ENCODE measurements at regions not wholly inside any gene's neighbourhood (a gene's known extent, or its start where the extent isn't known, plus 50 kb on each side); places are given as distances from the start of the nearest gene placed in this dataset.

- dilution Hi-C loops (cut with MboI; ENCODE audit: extremely low pct_ligation_motif_present, low sequenced_read_pairs) (no loop called here), intact Hi-C loops (cut with micrococcal nuclease) (no loop called here)
- no TSS peak for BruUV-seq (replicated peaks)
- no peak overlapping the region for H3K9ac ChIP-seq (replicated peaks; ENCODE audit: extremely low read depth, insufficient read depth, low read length)
- no peaks in the 10 kb centered on the region for H3K36me3 ChIP-seq (ENCODE audit: control insufficient read depth in 2 of 2, extremely low read depth in 1 of 2, insufficient read depth in 2 of 2, low read length in 2 of 2)
- no peaks in the 10 kb centered on the region for H3K9me1 ChIP-seq (replicated peaks; ENCODE audit: control insufficient read depth, extremely low read depth, insufficient read depth, low read length)
- no peak for TF ChIP-seq JUN (IDR thresholded peaks at IDR 0.05; ENCODE audit: borderline replicate concordance, insufficient read depth, insufficient read length, low read depth)
- no peak for TF ChIP-seq POLR2AphosphoS5 (IDR thresholded peaks at IDR 0.05; ENCODE audit: insufficient read depth, low read depth, low read length)
- TF ChIP-seq CTCF (IDR thresholded peaks at IDR 0.05; ENCODE audit: extremely low read depth in 1 of 2, insufficient read depth in 1 of 2, low read depth in 1 of 2, low read length in 2 of 2) = no peak
- no peak for TF ChIP-seq POLR2A (IDR thresholded peaks at IDR 0.05; ENCODE audit: low read depth, low read length)
- TF ChIP-seq MAX (IDR thresholded peaks at IDR 0.05; ENCODE audit: insufficient read depth, insufficient read length) = no peak
- TF ChIP-seq FOS (IDR thresholded peaks at IDR 0.05; ENCODE audit: borderline replicate concordance, insufficient read depth, low read length) = no peak
- no peak for TF ChIP-seq GATA2 (IDR thresholded peaks at IDR 0.05; ENCODE audit: insufficient read depth, insufficient read length, low read depth, low read length)
- no peak for TF ChIP-seq EZH2 (IDR thresholded peaks at IDR 0.05; ENCODE audit: borderline replicate concordance, low read depth, low read length, severe bottlenecking)
- TF ChIP-seq MYC (IDR thresholded peaks at IDR 0.05; ENCODE audit: low read depth, low read length) = no peak
- POLR2A ChIA-PET = no interaction called here
- H3K79me2 ChIP-seq (ENCODE audit: control insufficient read depth, insufficient read depth, low read length) = no peaks in the 10 kb centered on the region
- H2AFZ ChIP-seq (ENCODE audit: low read depth, low read length) = no peak overlapping the region
- H3K4me3 ChIP-seq (replicated peaks in 1 of 3; ENCODE audit: insufficient read depth in 1 of 3, low read depth in 1 of 3, low read length in 3 of 3) = no peak overlapping the region
- H3K9me3 ChIP-seq (replicated peaks; ENCODE audit: control insufficient read depth, insufficient read depth, low read length) = no peaks in the 10 kb centered on the region
- no peaks in the 10 kb centered on the region for H4K20me1 ChIP-seq (replicated peaks; ENCODE audit: control insufficient read depth, extremely low read depth, insufficient read depth, low read length)
- H3K27ac ChIP-seq (ENCODE audit: insufficient read depth, low read depth, low read length) = no peak overlapping the region
- CTCF ChIA-PET = no interaction called here
- no peaks in the 10 kb centered on the region for H3K27me3 ChIP-seq (ENCODE audit: control insufficient read depth in 2 of 2, insufficient read depth in 2 of 2, low read length in 2 of 2)
- no peak for FAIRE-seq
- no peak for DNase-seq (ENCODE audit: low read depth, low spot score)
- H3K4me2 ChIP-seq (ENCODE audit: insufficient read depth, low read length) = no peak overlapping the region
- no peaks in the 10 kb centered on the region for H3K4me1 ChIP-seq (ENCODE audit: control insufficient read depth, extremely low read depth, insufficient read depth, low read length)
Measured at GRCh38 chrX:14083783-14084182, 54.1 kb upstream of the GEMIN8 start.

All from endothelial cell of umbilical vein (primary cell).